Naive B cell (primary cell): ENCODE measurements at regions not wholly inside any gene's neighbourhood (a gene's known extent, or its start where the extent isn't known, plus 50 kb on each side); places are given as distances from the start of the nearest gene placed in this dataset.

Experiments used
- ATAC-seq, 2 donors: fragments of 150-1000 bp; cut with Tn5 transposase; 2 replicates each; pipeline ENCODE4 v1.10.0; 2021; ENCODE audit warnings: low read depth in 2 of 2, mild to moderate bottlenecking in 2 of 2, moderate library complexity in 2 of 2
- DNase-seq: peaks from one replicate; pipeline ENCODE4 v3.0.0; 2022
- H3K27ac Mint-ChIP-seq, 6 donors: one replicate each; pipeline ENCODE4 v1.8.0; 2020 to 2022; ENCODE audit warnings: mild to moderate bottlenecking in 6 of 6, mixed read lengths in 6 of 6, moderate library complexity in 5 of 6, inconsistent platforms in 2 of 6
- H3K27me3 Mint-ChIP-seq, 3 donors: one replicate each; pipeline ENCODE4 v1.8.0; 2021 to 2022; ENCODE audit warnings: mixed read lengths in 3 of 3, mild to moderate bottlenecking in 1 of 3
- H3K36me3 Mint-ChIP-seq, 2 donors: one replicate each; pipeline ENCODE4 v1.8.0; 2020 to 2022; ENCODE audit warnings: mixed read lengths in 2 of 2, inconsistent platforms in 1 of 2, mild to moderate bottlenecking in 1 of 2
- H3K4me1 Mint-ChIP-seq, 3 donors: one replicate each; pipeline ENCODE4 v1.8.0; 2020 to 2022; ENCODE audit warnings: mixed read lengths in 3 of 3, inconsistent platforms in 1 of 3, mild to moderate bottlenecking in 1 of 3, moderate library complexity in 1 of 3
- H3K4me3 Mint-ChIP-seq, 8 donors: one replicate each; pipeline ENCODE4 v1.8.0; 2020 to 2022; ENCODE audit warnings: mild to moderate bottlenecking in 8 of 8, mixed read lengths in 8 of 8, moderate library complexity in 8 of 8, inconsistent platforms in 2 of 8
- H3K9me3 Mint-ChIP-seq, 7 donors: one replicate each; pipeline ENCODE4 v1.8.0; 2020 to 2022; ENCODE audit warnings: mixed read lengths in 7 of 7, mild to moderate bottlenecking in 5 of 7, inconsistent platforms in 2 of 7, moderate library complexity in 1 of 7

- Mint-ChIP-seq H3K4me1 (no peaks in the 10 kb centered on the region), H3K27me3 (peaks cover 0 to 7% (median 0%) of the 10 kb centered on the region in 3 donors), H3K27ac (no peak overlapping the region), H3K9me3 (peaks cover 0 to 14% (median 3%) of the 10 kb centered on the region in 7 donors), H3K4me3 (no peak overlapping the region), H3K36me3 (no peaks in the 10 kb centered on the region)
- ATAC-seq = no peak
- no peak for DNase-seq
These were observed 300.0 kb downstream of the YTHDC2 start for GRCh38 chr5:113813466-113813865.

GRCh38 chr5:113817683-113818082 lies 304.2 kb downstream of the YTHDC2 start:
- Mint-ChIP-seq H3K9me3 (peaks cover 2 to 14% (median 6%) of the 10 kb centered on the region in 7 donors), H3K4me3 (no peak overlapping the region), H3K36me3 (no peaks in the 10 kb centered on the region), H3K4me1 (no peaks in the 10 kb centered on the region), H3K27me3 (no peaks in the 10 kb centered on the region), H3K27ac (no peak overlapping the region)
- no peak for ATAC-seq
- no peak for DNase-seq

GRCh38 chr5:113823696-113824095 lies 310.2 kb downstream of the YTHDC2 start:
- DNase-seq (no peak), ATAC-seq (no peak)
- peaks cover 6 to 24% (median 9%) of the 10 kb centered on the region in 7 donors for H3K9me3 Mint-ChIP-seq
- no peaks in the 10 kb centered on the region for H3K36me3 Mint-ChIP-seq
- no peaks in the 10 kb centered on the region for H3K27me3 Mint-ChIP-seq
- no peak overlapping the region for H3K27ac Mint-ChIP-seq
- no peaks in the 10 kb centered on the region for H3K4me1 Mint-ChIP-seq
- H3K4me3 Mint-ChIP-seq = peak overlapping the region in 1 of 8 donors; percentile 18

GRCh38 chr5:113824307-113824706 lies 310.8 kb downstream of the YTHDC2 start:
- no peak overlapping the region for H3K27ac Mint-ChIP-seq
- ATAC-seq = no peak
- peaks cover 4 to 23% (median 12%) of the 10 kb centered on the region in 7 donors for H3K9me3 Mint-ChIP-seq

GRCh38 chr5:113825176-113825575 lies 311.7 kb downstream of the YTHDC2 start:
- Mint-ChIP-seq H3K4me1 (no peaks in the 10 kb centered on the region), H3K27ac (peak overlapping the region in 1 of 6 donors; percentile 70), H3K9me3 (peaks cover 6 to 19% (median 11%) of the 10 kb centered on the region in 7 donors), H3K4me3 (no peak overlapping the region), H3K27me3 (no peaks in the 10 kb centered on the region), H3K36me3 (no peaks in the 10 kb centered on the region)
- DNase-seq (no peak), ATAC-seq (no peak)

More at GRCh38 chr5:113824307-113824706, 310.8 kb downstream of the YTHDC2 start:
- no peak for DNase-seq
- no peaks in the 10 kb centered on the region for H3K36me3 Mint-ChIP-seq
- no peaks in the 10 kb centered on the region for H3K4me1 Mint-ChIP-seq
- no peaks in the 10 kb centered on the region for H3K27me3 Mint-ChIP-seq
- no peak overlapping the region for H3K4me3 Mint-ChIP-seq

GRCh38 chr5:113846941-113847340 lies 333.4 kb downstream of the YTHDC2 start:
- no peaks in the 10 kb centered on the region for H3K27me3 Mint-ChIP-seq
- ATAC-seq = no peak
- no peak overlapping the region for H3K4me3 Mint-ChIP-seq
- H3K36me3 Mint-ChIP-seq = no peaks in the 10 kb centered on the region
- no peaks in the 10 kb centered on the region for H3K4me1 Mint-ChIP-seq
- H3K9me3 Mint-ChIP-seq = peaks cover 0 to 6% (median 1%) of the 10 kb centered on the region in 7 donors
- no peak overlapping the region for H3K27ac Mint-ChIP-seq
- no peak for DNase-seq

GRCh38 chr5:113864437-113864836 lies 350.9 kb downstream of the YTHDC2 start:
- H3K27ac Mint-ChIP-seq = no peak overlapping the region
- H3K27me3 Mint-ChIP-seq = no peaks in the 10 kb centered on the region
- H3K9me3 Mint-ChIP-seq = peaks cover 2 to 19% (median 4%) of the 10 kb centered on the region in 7 donors
- ATAC-seq = no peak
- no peaks in the 10 kb centered on the region for H3K36me3 Mint-ChIP-seq
- no peaks in the 10 kb centered on the region for H3K4me1 Mint-ChIP-seq
- no peak for DNase-seq
- no peak overlapping the region for H3K4me3 Mint-ChIP-seq

- Mint-ChIP-seq H3K9me3 (peaks cover 0 to 26% (median 3%) of the 10 kb centered on the region in 7 donors), H3K36me3 (no peaks in the 10 kb centered on the region), H3K27me3 (no peaks in the 10 kb centered on the region), H3K27ac (no peak overlapping the region), H3K4me1 (no peaks in the 10 kb centered on the region), H3K4me3 (no peak overlapping the region)
- DNase-seq (no peak), ATAC-seq (no peak)
These were observed 353.3 kb downstream of the YTHDC2 start for GRCh38 chr5:113866763-113867162.

- Mint-ChIP-seq H3K36me3 (no peaks in the 10 kb centered on the region), H3K9me3 (peaks cover 0 to 33% (median 3%) of the 10 kb centered on the region in 7 donors), H3K4me1 (no peaks in the 10 kb centered on the region), H3K4me3 (no peak overlapping the region), H3K27me3 (no peaks in the 10 kb centered on the region), H3K27ac (no peak overlapping the region)
- no peak for DNase-seq
- ATAC-seq = no peak
These were observed 356.1 kb downstream of the YTHDC2 start for GRCh38 chr5:113869611-113870010.

GRCh38 chr5:113871972-113872371 lies 358.5 kb downstream of the YTHDC2 start:
- no peaks in the 10 kb centered on the region for H3K4me1 Mint-ChIP-seq

GRCh38 chr5:113875096-113875495 lies 361.6 kb downstream of the YTHDC2 start:
- Mint-ChIP-seq H3K27me3 (no peaks in the 10 kb centered on the region), H3K4me1 (no peaks in the 10 kb centered on the region), H3K27ac (no peak overlapping the region), H3K4me3 (no peak overlapping the region), H3K9me3 (peaks cover 3 to 20% (median 12%) of the 10 kb centered on the region in 7 donors), H3K36me3 (no peaks in the 10 kb centered on the region)
- ATAC-seq = no peak
- DNase-seq = no peak

More at GRCh38 chr5:113871972-113872371, 358.5 kb downstream of the YTHDC2 start:
- H3K27ac Mint-ChIP-seq = no peak overlapping the region
- H3K4me3 Mint-ChIP-seq = no peak overlapping the region
- H3K9me3 Mint-ChIP-seq = peaks cover 0 to 20% (median 3%) of the 10 kb centered on the region in 7 donors
- H3K27me3 Mint-ChIP-seq = no peaks in the 10 kb centered on the region
- DNase-seq (no peak), ATAC-seq (no peak)
- H3K36me3 Mint-ChIP-seq = no peaks in the 10 kb centered on the region

GRCh38 chr5:113891491-113891890 lies 378.0 kb downstream of the YTHDC2 start:
- peaks cover 0 to 19% (median 0%) of the 10 kb centered on the region in 7 donors for H3K9me3 Mint-ChIP-seq
- H3K27ac Mint-ChIP-seq = peak overlapping the region in 1 of 6 donors; percentile 36
- ATAC-seq (no peak), DNase-seq (no peak)
- H3K4me3 Mint-ChIP-seq = no peak overlapping the region
- H3K36me3 Mint-ChIP-seq = no peaks in the 10 kb centered on the region
- H3K27me3 Mint-ChIP-seq = no peaks in the 10 kb centered on the region
- no peaks in the 10 kb centered on the region for H3K4me1 Mint-ChIP-seq

- DNase-seq (no peak), ATAC-seq (no peak)
- Mint-ChIP-seq H3K4me1 (no peaks in the 10 kb centered on the region), H3K9me3 (peaks cover 0 to 8% (median 0%) of the 10 kb centered on the region in 7 donors), H3K4me3 (no peak overlapping the region), H3K27ac (no peak overlapping the region), H3K36me3 (no peaks in the 10 kb centered on the region), H3K27me3 (no peaks in the 10 kb centered on the region)
These were observed 383.3 kb downstream of the YTHDC2 start for GRCh38 chr5:113896789-113897188.

GRCh38 chr5:113897748-113898147 lies 384.3 kb downstream of the YTHDC2 start:
- Mint-ChIP-seq H3K4me3 (no peak overlapping the region), H3K27me3 (no peaks in the 10 kb centered on the region), H3K9me3 (peaks cover 0 to 8% (median 0%) of the 10 kb centered on the region in 7 donors), H3K4me1 (no peaks in the 10 kb centered on the region), H3K36me3 (no peaks in the 10 kb centered on the region), H3K27ac (no peak overlapping the region)
- ATAC-seq = no peak
- no peak for DNase-seq

GRCh38 chr5:113900141-113900540 lies 386.6 kb downstream of the YTHDC2 start:
- Mint-ChIP-seq H3K9me3 (peaks cover 0 to 7% (median 0%) of the 10 kb centered on the region in 7 donors), H3K27ac (no peak overlapping the region), H3K4me3 (no peak overlapping the region), H3K4me1 (no peaks in the 10 kb centered on the region), H3K36me3 (no peaks in the 10 kb centered on the region), H3K27me3 (no peaks in the 10 kb centered on the region)
- DNase-seq = no peak
- ATAC-seq = no peak
